COR-L47 (cell line): ENCODE measurements at regions not wholly inside any gene's neighbourhood (a gene's known extent, or its start where the extent isn't known, plus 50 kb on each side); places are given as distances from the start of the nearest gene placed in this dataset.

Experiments used
- DNase-seq: peaks from one replicate; lab custom pipeline; 2025; lab: John Stamatoyannopoulos, UW

DNA sequence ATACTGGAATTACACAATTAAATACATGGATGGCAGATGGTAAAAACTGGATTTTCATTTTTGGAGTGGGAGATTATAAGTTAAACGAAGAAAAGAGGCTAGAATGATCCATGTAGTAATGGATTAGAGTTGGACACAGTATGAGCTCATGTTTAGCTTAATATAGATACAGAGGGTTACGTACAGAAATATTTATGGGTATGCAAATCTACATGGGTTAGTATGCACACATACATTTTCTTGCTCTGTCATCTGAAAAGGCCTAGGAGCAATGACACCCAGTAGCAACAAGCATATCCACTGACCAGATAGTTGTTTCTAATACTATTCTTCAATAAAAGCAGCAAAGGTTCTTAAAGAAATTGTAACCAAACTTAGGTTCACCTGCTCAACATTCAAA, 366.4 kb downstream of the SEMA3D start:
- DNase-seq, result no peak

DNA sequence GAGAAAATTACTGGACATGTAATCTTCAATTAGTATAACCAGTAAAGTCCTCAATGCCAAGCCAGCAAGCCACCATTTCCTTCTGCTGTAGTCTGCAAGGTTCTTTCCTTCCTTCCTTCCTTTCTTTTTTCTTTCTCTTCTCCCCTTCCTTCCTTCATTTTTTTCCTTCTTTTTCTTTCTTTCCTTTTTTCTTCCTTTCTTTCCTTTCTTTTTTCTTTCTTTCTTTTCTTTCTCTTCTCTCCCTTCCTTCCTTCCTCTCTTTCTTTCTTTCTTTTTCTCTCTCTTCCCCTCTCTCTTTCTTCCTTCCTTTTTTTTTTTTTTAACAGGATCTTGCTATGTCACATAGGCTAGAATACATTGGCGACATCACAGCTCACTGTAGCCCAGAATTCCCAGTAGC, 369.8 kb downstream of the SEMA3D start:
- DNase-seq, result no peak

DNA sequence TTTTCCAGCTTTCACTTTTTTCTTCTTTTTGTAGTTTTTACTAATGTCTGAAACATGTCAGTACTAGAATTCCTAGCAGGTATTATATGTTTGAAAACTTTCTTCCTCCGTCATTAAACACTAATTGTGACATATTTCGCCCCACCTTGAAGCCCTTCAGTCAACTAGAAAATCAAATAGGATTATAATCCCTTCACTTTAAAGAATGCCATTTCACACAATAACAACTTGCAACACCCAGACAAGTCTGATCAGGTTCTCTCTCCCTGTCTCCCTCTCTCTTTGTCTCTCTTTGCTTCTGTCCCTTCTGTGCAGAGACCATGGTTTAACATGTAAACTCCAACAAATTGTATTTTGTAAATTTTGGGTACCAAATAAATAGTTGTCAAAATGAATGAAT, 373.5 kb downstream of the SEMA3D start:
- no peak for DNase-seq

DNA sequence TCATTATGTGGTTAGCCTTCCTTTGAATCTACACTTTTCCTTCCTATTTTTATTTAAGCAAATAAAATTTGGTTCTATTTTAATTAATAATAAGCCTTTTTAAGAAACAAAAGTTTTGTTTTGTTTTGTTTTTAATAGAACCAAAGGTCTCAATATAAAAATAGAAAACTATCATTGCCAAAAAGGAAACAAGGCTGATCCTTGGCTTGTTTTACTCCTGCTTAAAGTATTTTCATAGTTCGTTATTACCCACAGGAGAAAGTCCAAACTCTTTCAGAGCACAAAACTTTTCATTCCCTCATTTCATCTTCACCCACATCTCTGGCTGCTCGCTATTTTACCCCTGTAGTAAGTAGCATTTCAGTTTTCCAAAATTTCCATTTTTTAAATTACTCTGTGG, 374.8 kb downstream of the SEMA3D start:
- DNase-seq, result no peak

DNA sequence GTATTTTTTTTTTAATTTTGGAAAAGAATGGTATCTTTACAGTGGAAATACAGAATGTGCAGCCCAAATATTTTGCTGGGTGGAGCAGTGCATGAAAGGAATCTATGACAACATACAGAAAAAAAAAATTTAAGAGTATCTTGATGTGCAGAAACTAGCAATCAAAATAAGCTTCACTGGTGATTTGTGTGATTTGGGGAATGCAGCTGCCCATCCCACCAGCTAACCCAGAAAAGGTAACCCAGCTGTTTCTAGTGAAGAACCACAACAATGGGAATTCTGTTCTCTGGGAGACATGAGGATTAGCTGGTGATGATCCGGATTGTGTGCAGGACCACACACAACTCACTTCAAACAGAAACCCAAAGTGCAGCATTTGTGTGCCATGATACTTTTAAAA, 375.5 kb downstream of the SEMA3D start:
- DNase-seq, result no peak

DNA sequence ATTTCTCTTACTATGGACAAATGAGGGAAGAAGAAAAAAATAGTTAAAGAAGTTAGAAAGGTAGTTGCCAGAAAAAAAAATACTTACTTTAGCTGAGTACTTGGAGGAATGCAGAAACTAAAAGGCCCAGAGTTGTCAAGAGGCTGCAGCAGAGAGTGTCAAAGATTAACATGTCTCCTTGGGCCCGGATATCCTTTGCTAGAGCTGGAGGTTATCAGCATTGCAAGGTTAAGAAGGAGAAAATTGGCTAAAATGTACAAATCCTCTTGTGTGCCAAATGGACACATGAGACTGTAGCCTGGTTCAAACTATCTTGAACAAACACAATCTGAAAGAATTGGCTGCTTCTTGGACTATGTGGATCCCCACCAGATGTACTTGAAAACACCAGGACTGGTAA, 377.0 kb downstream of the SEMA3D start:
- DNase-seq, result no peak

DNA sequence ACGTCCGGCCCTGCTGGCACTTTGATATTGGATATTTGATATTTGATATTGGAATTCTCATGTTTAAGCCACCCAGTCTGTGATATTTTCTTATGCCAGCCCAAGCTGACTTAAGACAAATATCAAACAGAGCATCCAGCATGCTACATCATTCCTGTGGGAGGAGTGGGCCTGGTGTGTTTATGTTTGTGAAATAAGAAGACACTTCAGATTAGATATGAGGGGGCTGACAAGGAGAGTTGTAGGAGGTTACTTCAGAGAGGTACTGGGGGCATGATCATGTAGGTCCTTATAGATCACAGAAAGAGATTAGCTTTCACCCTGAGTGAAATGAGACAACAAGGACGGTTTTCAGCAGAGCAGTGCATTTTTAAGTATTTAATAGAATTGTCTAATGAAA, 382.9 kb downstream of the SEMA3D start:
- no peak for DNase-seq

DNA sequence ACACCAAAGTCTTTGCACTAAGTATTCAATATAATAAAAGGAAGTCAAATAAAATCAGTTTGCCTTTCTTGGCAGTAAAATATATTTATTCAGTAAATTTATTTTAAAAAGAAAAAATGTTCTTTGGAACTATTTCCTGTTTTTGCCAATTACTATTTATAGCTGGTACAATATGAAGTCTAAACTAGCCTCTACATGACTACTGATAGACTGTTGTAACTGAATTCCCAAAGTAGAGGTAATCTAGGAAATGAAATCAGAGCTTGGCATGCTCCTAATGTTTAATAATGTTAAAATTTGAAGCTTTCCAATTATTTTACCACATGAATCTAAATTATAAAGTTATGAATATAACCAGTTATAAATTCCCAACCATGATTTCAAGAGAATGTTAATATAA, 385.5 kb downstream of the SEMA3D start:
- no peak for DNase-seq

DNA sequence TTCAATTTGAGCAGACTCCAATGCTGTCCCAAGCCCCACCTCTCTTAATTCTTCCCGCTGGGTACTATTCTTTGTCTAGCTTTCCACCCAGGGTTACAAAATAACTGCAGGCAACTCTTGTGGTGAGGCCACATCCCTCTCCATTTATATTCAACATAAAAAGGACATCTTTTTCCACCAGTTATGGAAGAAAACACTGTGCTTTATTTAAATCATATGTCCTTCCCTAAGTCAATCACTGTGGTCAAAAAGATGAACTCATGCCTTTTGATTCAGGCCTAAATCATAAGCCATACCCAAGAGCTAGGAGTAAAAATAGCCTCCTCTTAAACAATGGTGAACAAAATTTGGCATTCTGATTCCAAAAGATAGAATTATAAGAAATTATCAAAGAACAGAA, 386.0 kb downstream of the SEMA3D start:
- DNase-seq, result no peak

DNA sequence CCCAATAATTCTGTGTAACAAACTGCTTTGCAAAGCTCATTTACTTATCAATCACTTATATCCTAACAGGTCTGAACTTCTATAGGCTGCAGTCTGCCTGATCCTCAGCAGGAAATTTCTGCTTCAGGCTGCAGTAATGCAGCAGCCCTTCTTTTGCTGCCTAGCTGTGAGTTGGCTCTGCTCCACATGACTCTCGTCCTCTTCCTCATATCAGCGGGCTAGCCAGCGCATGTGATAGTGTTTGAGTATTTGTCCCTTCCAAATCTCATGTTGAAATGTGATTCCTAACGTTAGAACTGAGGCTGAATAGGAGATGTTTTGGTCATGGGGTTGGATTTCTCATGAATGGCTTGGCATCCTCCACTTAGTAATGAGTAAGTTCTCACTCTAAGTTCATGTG, 387.8 kb downstream of the SEMA3D start:
- no peak for DNase-seq

DNA sequence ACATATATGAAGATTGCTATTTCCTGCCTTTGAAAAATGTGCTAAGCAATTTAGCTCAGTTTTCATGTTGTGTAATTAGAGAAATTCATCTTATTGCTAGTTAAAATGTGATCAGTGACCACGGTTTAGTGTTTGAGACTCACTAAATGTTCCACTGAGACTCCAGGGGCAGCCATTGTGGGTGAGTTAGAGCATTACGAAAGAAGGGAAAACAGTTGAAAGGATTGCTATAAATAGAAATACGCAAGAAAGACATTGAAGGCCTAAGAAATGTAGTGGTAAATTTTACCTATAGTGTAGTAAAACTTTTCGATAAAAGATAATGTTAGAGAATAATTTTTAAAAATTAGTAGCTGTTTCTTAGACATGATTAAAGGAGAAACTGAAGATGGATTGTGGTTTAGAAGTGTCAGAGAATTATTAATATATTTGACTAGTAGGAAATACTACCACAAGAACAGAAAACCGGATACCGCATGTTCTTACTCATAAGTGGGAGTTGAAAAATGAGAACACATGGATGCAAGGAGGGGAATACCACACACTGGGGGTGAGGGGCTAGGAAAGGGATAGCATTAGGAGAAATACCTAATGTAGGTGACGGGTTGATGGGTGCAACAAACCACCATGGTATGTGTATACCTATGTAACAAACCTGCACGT, 394.5 kb downstream of the SEMA3D start:
- DNase-seq, result no peak

DNA sequence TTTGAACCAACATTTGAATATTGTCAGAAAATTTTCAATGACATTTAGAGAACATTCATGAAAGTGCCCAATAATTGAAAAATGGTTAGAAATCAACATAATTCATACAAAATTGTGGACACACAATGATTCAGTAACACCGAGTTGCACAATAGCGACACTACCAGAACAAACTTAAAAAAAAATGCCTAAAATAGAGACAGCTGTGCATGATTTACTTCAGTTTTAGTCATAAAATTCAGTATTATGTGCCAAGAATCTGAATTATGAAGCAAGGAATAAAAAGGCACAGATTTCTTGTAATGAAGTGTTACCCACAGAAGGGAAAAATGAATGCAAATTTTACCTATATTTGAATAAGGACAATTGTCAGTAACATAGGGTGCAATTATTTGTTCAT, 396.0 kb downstream of the SEMA3D start:
- DNase-seq, result no peak

DNA sequence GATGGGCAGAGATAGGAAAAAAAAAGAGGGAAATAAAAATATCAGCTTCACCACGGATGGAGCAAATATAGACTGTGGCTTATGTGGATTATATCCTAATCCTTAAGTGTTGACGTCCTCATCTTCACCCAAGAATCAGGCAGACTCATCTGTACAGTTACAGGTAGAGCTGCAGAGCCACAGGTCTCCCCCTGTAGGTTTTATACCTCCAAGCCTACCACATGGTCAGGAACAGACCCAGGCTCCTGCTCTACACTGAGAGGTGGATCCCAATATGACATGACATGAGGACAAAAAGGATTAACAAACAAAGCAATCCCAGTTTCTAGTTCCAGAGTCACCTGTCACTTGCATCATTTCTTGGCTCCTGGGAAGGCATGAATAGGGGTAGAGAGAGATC, 400.8 kb downstream of the SEMA3D start:
- DNase-seq, result no peak

DNA sequence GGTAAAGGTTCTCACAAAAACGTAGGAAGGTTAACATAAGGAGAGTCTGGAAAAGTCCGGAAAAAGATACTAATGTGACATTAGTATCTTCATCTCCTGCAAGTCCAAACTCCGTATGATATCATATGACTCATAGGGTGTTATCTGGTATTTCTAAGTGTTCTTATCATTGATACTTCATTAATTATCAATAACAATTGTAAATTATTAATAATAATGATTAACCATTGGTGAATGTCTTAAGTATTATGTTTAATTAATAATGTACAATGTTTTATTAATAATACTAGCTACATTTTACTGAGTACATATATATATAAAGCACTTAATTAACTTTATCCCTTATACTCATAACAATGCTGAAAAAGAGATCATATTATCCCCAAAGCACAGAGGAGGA, 402.4 kb downstream of the SEMA3D start:
- DNase-seq, result no peak

DNA sequence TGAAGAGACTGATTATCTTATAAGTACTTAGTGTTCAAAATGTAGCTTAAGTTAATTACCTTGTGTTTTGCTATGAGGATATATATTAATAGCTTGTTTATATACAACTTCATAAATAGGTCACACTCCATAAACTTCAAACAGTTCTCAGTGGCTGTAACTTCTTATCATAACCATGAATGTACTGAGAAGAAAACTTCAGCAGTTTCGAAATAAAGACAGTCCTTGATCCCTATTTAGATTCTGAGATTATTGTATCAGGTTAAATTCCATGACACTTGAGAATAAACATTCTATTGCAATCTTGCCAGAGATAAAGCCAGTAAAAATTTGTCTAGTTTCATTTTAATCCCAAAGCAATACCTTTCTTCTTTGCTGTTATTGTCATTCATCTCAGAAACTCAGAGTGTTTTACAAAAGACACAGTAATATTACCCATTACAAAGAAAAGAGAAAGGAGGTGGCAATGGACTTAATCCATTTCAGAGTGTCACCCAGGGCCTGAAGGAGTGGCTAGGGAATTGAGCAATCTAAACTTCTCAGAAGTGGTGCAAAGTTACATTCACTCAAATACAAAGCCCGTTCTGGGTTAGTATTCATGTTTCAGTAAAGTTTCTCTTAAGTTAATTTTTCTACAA, 403.6 kb downstream of the SEMA3D start:
- DNase-seq, result no peak

DNA sequence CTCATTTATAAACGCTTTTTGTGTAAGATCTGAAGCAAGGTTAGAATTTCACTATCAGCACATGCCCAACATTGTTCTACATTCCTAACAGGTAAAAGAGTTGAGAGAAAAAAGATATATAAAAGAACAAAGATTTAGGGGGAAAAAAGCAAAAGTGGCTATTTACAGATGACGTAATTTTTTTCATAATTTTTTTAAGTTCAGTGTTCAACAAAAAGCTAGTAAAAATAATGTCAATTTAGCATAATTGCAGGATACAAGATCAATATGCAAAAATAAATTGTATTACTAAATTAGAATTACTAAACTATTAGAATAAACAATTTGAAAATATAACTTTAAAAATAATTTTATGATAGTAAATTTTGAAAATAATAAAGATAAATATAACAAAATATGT, 405.0 kb downstream of the SEMA3D start:
- DNase-seq, result no peak

DNA sequence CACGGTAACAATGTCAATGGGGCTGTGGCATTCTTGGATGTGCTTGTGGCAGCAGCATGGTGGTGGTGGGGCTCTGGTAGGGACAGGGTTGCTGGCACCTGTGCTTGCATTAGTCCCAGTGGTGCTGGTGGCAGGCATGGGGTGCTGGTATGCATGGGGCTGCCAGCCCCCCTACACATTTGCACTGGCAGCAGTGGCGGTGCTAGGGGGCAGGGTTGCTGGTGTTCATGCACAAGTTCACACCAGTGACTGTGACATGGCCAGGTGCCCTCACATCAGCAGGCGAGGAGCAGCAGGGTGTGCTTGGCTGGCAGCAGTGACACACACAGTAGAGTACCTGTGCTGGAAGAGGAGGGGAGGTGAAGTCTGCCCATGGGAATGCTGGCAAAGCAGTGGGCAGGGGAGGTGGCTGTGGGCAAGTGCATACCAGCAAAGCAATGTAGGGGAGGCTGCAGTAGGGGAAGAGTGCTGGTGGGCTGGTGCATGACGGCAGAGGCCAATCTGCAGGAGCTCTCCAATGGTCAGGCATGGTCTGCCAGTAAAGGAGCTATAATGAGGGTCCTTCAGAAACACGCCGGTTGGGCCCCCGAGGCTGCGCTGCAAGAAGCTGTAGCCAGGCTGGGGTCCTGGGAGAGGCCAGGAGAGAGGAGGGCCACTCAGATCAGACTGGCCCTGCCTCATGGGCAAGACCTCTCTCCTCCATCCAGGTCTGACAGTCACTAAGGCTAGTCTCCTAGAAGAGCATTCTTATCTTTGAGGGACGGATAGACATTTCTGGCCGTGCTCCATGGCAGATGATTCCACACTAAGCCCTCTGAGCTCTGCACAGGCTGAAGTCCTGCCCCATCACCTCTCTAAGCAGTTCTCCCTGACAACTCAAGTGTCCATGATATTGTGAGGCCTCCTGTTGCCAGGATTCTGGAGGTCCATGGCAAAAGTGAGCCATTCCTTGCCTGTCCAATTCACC, 406.4 kb downstream of the SEMA3D start:
- no peak for DNase-seq

DNA sequence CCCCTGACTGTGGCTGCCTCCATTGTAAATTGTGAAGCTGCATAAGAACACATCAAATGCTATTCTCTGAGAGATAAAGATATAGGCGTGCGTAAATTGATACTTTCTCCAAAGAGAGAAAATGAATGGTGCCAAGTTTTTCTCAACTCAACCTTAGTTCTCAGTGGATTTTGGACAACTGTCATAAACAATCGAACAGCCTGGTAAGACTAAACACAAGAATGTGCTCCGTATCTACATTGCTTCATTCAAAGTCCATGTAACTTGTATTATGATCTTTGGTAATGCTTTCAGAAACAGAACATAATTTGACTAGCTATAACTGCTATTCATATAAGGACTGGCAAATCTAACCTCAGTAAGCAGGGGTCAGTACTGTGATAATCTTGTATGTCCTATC, 429.1 kb downstream of the SEMA3D start:
- no peak for DNase-seq

DNA sequence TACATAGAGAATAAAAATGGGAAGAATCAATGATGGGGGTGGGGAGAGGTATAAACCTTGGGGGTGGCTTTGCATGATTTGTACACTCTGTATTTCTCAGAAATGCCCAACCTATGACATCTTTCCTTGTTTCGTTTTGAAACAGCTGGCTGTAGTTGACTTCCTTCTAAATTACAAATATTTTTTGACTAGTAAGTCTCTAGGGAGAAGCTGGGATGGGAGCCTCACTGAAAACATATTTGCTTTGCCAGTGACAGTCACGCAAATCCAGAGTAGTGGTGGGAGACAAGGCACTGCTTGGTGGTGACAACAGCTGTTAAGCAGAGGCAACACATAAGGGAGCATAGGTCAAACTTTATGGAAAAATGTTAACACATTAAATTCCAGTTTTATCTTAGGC, 440.5 kb downstream of the SEMA3D start:
- DNase-seq, result no peak

DNA sequence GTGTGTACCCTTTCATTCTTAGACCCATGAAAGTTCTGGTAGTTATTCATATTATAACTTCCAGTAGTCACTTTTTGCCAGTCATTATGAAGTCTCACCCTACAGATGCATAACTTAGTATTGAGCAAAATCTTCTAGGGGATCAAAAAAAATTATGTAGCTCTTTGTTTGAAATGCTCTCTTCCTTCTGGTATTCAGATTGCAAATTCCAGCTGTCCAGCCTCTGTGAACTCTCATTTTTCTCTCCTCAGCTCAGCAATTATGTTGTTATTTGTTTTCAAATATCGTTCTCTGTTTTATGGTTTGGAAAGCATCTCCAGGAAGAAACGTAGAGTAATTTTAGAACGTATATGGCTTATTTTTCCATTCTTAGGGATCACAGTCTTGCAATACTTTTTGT, 442.5 kb downstream of the SEMA3D start:
- no peak for DNase-seq

DNA sequence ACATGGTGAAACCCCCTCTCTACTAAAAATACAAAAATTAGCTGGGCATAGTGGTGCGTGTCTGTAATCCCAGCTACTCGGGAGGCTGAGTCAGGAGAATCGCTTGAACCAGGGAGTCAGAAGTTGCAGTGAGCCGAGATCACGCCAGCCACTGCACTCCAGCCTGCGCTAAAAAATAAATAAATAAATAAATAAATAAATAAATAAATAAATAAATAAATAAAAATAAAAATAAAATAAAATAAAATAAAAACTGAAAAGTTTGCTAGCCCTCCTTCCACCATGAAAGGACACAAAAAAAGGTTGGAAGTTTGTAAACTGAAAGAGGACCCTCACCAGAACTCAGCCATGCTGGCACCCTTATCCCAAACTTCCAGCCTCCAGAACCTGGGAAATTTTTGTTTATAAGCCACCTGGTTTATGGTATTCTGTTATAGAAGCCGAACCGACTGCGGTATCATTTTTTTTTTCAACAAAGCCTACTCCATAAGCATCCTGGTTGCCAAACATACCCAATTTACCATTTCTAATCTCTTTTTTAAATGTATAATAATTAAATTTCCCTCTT, 448.2 kb downstream of the SEMA3D start:
- DNase-seq, result no peak

DNA sequence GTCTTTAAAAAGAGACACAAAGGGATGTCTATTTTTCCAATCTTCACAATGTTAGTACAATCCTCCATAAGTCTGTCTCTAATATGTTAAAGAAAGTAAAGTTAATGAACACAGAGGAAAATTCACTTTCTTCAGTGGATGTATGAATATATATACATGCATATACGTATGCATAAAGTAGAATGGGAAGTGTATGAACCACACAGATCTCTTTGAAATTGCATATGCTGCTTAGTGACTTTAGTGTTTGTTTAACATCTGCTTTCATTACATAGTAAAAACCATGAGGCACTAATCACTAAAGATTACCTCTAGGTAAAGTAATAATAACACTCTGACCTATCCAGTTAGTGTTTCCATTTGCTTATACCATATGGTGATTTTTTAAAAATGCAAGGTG, 451.2 kb downstream of the SEMA3D start:
- no peak for DNase-seq

DNA sequence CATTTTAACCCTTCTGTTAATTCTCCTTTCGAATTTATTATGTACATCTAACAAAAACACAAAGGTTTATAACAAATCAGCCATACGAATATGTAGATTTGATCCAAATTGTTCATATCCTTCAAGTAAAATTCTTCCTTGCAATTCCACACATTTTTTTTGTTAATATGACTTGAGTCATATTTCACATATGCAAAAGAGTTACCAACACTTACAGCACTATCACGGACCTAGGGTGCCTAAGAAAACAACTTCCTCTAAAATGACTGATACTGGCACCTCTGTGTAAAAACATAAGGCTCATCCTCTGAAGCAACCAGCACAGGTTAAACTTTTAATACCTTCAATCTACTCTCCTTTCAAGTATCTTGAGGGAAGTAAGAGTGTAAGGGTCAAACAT, 451.8 kb downstream of the SEMA3D start:
- DNase-seq, result no peak
